HepG2 (cell line): ENCODE measurements at regions not wholly inside any gene's neighbourhood (a gene's known extent, or its start where the extent isn't known, plus 50 kb on each side); places are given as distances from the start of the nearest gene placed in this dataset.

Source experiments
- DBP ChIP-seq: sonication (generic); formaldehyde crosslinking; IDR thresholded peaks from 2 replicates; pipeline ENCODE4 v1.4.0; 2020; ENCODE audit warnings: missing genetic modification reagents; ENCODE audit errors: not compliant biosample characterization
- EP300 ChIP-seq, 3 experiments: sonication (generic) in 1 of 3; formaldehyde crosslinking in 1 of 3; IDR thresholded peaks; 2 replicates each; pipeline versions ENCODE4 v1.5.1 to v1.6.1; 2011 to 2020; ENCODE audit warnings: low read depth in 2 of 3, low read length in 2 of 3, borderline replicate concordance in 1 of 3, improper control_type of control experiment in 1 of 3, mild to moderate bottlenecking in 1 of 3, missing genetic modification reagents in 1 of 3, moderate library complexity in 1 of 3
- ERF ChIP-seq: IDR thresholded peaks from 2 replicates; pipeline ENCODE4 v1.6.1; 2018; ENCODE audit warnings: missing biosample characterization, missing genetic modification reagents
- EZH2 ChIP-seq: conservative IDR thresholded peaks from 2 replicates; pipeline ENCODE4 v1.6.1; 2012; ENCODE audit warnings: mild to moderate bottlenecking, low read depth, low read length, moderate library complexity
- MAX ChIP-seq: IDR thresholded peaks from 2 replicates; pipeline ENCODE4 v1.6.1; 2012; ENCODE audit warnings: inconsistent platforms
- NFRKB ChIP-seq: fragments of 450-650 bp; IDR thresholded peaks from 2 replicates; pipeline ENCODE4 v1.6.1; 2017
- RFX5 ChIP-seq: IDR thresholded peaks from 2 replicates; pipeline ENCODE4 v1.6.1; 2011; ENCODE audit warnings: low read depth, low read length, improper control_type of control experiment
- SMARCC2 ChIP-seq: fragments of 450-650 bp; IDR thresholded peaks from 2 replicates; pipeline ENCODE4 v1.6.1; 2017; ENCODE audit warnings: antibody characterized with exemption, mild to moderate bottlenecking
- SMC3 ChIP-seq: IDR thresholded peaks from 2 replicates; pipeline ENCODE4 v1.6.1; 2011; ENCODE audit warnings: low read length, improper control_type of control experiment
- SOX13 ChIP-seq, 3 experiments: fragments of 450-650 bp in 1 of 3; sonication (generic) in 1 of 3; formaldehyde crosslinking in 1 of 3; IDR thresholded peaks in 2 of 3; conservative IDR thresholded peaks in 1 of 3; 2 replicates each; pipeline versions ENCODE4 v1.5.0 to v1.6.1; 2016 to 2020; ENCODE audit warnings: antibody characterized with exemption in 1 of 3, mild to moderate bottlenecking in 1 of 3, missing compliant biosample characterization in 1 of 3, missing genetic modification reagents in 1 of 3, moderate library complexity in 1 of 3
- STAG1 ChIP-seq: sonication (generic); formaldehyde crosslinking; IDR thresholded peaks from 2 replicates; pipeline ENCODE4 v1.4.0; 2020; ENCODE audit warnings: missing genetic modification reagents
- ZNF10 ChIP-seq: sonication (generic); formaldehyde crosslinking; IDR thresholded peaks from 2 replicates; pipeline ENCODE4 v1.4.0; 2020; ENCODE audit warnings: mild to moderate bottlenecking, low read depth, missing genetic modification reagents, borderline replicate concordance
- TF ChIP-seq, protein P1 (sequence below): sonication (generic); formaldehyde crosslinking; IDR thresholded peaks from 2 replicates; pipeline ENCODE4 v1.5.0; 2020; ENCODE audit warnings: mild to moderate bottlenecking, missing genetic modification reagents, moderate library complexity

- TF ChIP-seq SOX13 (IDR thresholded peaks at IDR 0.05) = no peak
- TF ChIP-seq SOX13 (CRISPR knock-in tag; conservative IDR thresholded peaks at IDR 0.05 in 1 of 2, IDR thresholded peaks at IDR 0.05 in 1 of 2) = no peak
- no peak for TF ChIP-seq SMARCC2
- TF ChIP-seq STAG1 (CRISPR knock-in tag) = no peak
- no peak for TF ChIP-seq ZNF10 (CRISPR knock-in tag)
- no peak for TF ChIP-seq EP300 (IDR thresholded peaks at IDR 0.05; ENCODE audit: low read depth in 2 of 2, low read length in 2 of 2)
- TF ChIP-seq EP300 (CRISPR knock-in tag; IDR thresholded peaks at IDR 0.05; ENCODE audit: borderline replicate concordance) = no peak
- TF ChIP-seq NFRKB = no peak
- no peak for TF ChIP-seq SMC3
- TF ChIP-seq, protein P1, sequence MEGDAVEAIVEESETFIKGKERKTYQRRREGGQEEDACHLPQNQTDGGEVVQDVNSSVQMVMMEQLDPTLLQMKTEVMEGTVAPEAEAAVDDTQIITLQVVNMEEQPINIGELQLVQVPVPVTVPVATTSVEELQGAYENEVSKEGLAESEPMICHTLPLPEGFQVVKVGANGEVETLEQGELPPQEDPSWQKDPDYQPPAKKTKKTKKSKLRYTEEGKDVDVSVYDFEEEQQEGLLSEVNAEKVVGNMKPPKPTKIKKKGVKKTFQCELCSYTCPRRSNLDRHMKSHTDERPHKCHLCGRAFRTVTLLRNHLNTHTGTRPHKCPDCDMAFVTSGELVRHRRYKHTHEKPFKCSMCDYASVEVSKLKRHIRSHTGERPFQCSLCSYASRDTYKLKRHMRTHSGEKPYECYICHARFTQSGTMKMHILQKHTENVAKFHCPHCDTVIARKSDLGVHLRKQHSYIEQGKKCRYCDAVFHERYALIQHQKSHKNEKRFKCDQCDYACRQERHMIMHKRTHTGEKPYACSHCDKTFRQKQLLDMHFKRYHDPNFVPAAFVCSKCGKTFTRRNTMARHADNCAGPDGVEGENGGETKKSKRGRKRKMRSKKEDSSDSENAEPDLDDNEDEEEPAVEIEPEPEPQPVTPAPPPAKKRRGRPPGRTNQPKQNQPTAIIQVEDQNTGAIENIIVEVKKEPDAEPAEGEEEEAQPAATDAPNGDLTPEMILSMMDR (CRISPR knock-in tag) = no peak
- no peak for TF ChIP-seq EZH2
- TF ChIP-seq DBP (CRISPR knock-in tag) = no peak
- no peak for TF ChIP-seq MAX
- TF ChIP-seq RFX5 = no peak
- TF ChIP-seq ERF (CRISPR knock-in tag) = no peak
Measured at GRCh38 chr17:65408050-65408449, 153.4 kb downstream of the AXIN2 start.
